GM04504 (cell line): ENCODE measurements at regions not wholly inside any gene's neighbourhood (a gene's known extent, or its start where the extent isn't known, plus 50 kb on each side); places are given as distances from the start of the nearest gene placed in this dataset.

Experiments
- DNase-seq: peaks from one replicate; pipeline ENCODE4 v3.0.0-alpha.2; 2012; ENCODE audit warnings: low read depth

GRCh38 chr1:221913351-221913892 lies 171.5 kb upstream of the DUSP10 start:
- no peak for DNase-seq

GRCh38 chr1:221912230-221912629 lies 170.3 kb upstream of the DUSP10 start:
- DNase-seq = no peak

- no peak for DNase-seq
These were observed 169.8 kb upstream of the DUSP10 start for GRCh38 chr1:221911714-221912113.

GRCh38 chr1:221910222-221910621 lies 168.3 kb upstream of the DUSP10 start:
- DNase-seq = no peak

- no peak for DNase-seq
These were observed 166.7 kb upstream of the DUSP10 start for GRCh38 chr1:221908573-221908972.

- DNase-seq = no peak
These were observed 165.5 kb upstream of the DUSP10 start for GRCh38 chr1:221907166-221907932.

- DNase-seq = no peak
These were observed 163.9 kb upstream of the DUSP10 start for GRCh38 chr1:221905802-221906201.

- no peak for DNase-seq
These were observed 162.4 kb upstream of the DUSP10 start for GRCh38 chr1:221904319-221904718.

GRCh38 chr1:221903594-221903993 lies 161.7 kb upstream of the DUSP10 start:
- no peak for DNase-seq

- no peak for DNase-seq
These were observed 161.1 kb upstream of the DUSP10 start for GRCh38 chr1:221902961-221903360.

- no peak for DNase-seq
These were observed 158.8 kb upstream of the DUSP10 start for GRCh38 chr1:221900678-221901077.

- peak; percentile 57 for DNase-seq
These were observed 155.4 kb upstream of the DUSP10 start for GRCh38 chr1:221897321-221897721.

- DNase-seq = no peak
These were observed 150.5 kb upstream of the DUSP10 start for GRCh38 chr1:221892301-221892830.

GRCh38 chr1:221891708-221892107 lies 149.8 kb upstream of the DUSP10 start:
- DNase-seq = no peak

GRCh38 chr1:221888801-221889200 lies 146.9 kb upstream of the DUSP10 start:
- no peak for DNase-seq

GRCh38 chr1:221888218-221888617 lies 146.3 kb upstream of the DUSP10 start:
- no peak for DNase-seq

- DNase-seq = no peak
These were observed 145.9 kb upstream of the DUSP10 start for GRCh38 chr1:221887758-221888157.

GRCh38 chr1:221887415-221887746 lies 145.5 kb upstream of the DUSP10 start:
- DNase-seq = no peak

GRCh38 chr1:221886743-221887414 lies 145.0 kb upstream of the DUSP10 start:
- peak; percentile 79 for DNase-seq

GRCh38 chr1:221886311-221886710 lies 144.4 kb upstream of the DUSP10 start:
- no peak for DNase-seq

GRCh38 chr1:221884821-221885220 lies 142.9 kb upstream of the DUSP10 start:
- no peak for DNase-seq

- no peak for DNase-seq
These were observed 140.1 kb upstream of the DUSP10 start for GRCh38 chr1:221881805-221882581.
